ENCODE measurements at regions not wholly inside any gene's neighbourhood (a gene's known extent, or its start where the extent isn't known, plus 50 kb on each side); places are given as distances from the start of the nearest gene placed in this dataset.

DNA sequence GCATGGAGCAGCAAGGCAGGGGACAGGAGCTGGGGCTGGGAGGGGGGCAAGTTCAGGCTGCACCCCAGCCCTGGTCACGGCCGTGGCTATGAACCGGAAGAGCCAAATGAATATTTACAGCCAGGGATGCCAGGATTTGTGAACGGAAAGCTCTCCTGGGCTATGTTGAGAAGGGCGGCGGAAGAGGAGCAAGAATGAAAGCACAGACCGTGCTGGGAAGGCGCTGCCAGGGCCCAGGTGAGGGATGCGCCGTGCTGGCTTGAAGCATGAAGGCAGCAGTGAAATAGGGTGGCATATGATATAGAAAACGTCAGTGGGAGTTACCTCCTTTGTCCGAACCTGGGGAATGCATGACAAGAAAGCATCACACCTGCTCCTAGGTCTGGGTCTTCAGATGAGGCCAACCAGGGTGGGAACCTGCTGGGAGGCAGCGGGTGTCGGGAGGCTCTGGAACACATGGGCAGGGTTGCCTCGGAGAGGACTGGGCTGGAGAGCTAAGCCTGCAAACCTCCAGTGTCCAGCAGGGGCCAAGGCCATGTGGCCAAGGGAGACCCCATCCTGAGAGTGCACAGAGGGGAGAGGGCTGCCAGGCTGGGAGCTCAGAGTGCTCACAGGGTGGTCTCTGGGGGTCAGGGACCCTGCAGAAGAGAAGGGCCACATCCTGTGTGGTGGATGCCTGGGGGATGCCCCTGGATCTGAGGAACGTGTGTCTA is 120.6 kb upstream of the TCERG1L start:
- H3K27me3 ChIP-seq: peaks cover 4 to 55% (median 39%) of the 10 kb centered on the region in 7 donors
- no peaks in the 10 kb centered on the region for H3K4me1 ChIP-seq
- no peak overlapping the region for H3K4me3 ChIP-seq

DNA sequence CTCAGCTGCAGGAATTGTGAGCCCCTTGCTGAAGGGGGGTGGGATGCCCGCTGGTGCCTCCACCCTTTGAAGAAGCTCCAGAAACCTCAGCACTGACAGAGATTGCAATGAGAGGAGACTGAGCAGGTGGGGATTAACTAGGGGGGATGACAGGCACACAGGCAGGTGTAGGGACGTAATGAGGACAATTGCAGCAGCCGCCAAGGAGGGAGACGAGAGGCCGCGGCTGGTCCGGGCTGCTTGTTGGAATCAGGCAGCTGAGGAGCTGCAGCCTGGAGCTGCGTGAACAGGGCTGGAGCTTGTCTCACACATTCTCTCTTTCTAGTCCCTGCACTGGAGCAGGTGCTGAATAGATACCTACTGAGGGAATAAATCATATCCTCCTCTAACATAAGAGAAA is 122.0 kb upstream of the TCERG1L start:
- Histone ChIP-seq H3K4me1 (no peaks in the 10 kb centered on the region), H3K9me3 (no peaks in the 10 kb centered on the region), H3K36me3 (no peaks in the 10 kb centered on the region), H3K27me3 (peaks cover 4 to 53% (median 49%) of the 10 kb centered on the region in 7 donors), H3K4me3 (no peak overlapping the region), H3K27ac (no peak overlapping the region)
- ATAC-seq (no peak), DNase-seq (no peak)
- TF ChIP-seq, protein P1, sequence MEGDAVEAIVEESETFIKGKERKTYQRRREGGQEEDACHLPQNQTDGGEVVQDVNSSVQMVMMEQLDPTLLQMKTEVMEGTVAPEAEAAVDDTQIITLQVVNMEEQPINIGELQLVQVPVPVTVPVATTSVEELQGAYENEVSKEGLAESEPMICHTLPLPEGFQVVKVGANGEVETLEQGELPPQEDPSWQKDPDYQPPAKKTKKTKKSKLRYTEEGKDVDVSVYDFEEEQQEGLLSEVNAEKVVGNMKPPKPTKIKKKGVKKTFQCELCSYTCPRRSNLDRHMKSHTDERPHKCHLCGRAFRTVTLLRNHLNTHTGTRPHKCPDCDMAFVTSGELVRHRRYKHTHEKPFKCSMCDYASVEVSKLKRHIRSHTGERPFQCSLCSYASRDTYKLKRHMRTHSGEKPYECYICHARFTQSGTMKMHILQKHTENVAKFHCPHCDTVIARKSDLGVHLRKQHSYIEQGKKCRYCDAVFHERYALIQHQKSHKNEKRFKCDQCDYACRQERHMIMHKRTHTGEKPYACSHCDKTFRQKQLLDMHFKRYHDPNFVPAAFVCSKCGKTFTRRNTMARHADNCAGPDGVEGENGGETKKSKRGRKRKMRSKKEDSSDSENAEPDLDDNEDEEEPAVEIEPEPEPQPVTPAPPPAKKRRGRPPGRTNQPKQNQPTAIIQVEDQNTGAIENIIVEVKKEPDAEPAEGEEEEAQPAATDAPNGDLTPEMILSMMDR (IDR thresholded peaks at IDR 0.05): no peak
- intact Hi-C loops (cut with DNase I): no loop called here
- WGBS, 2 donors: 75 to 76% methylated on average over 8 of the region's 8 CpGs

More for the DNA sequence above, 120.6 kb upstream of the TCERG1L start:
- no peak for DNase-seq
- Histone ChIP-seq H3K9me3 (no peaks in the 10 kb centered on the region), H3K36me3 (no peaks in the 10 kb centered on the region), H3K27ac (no peak overlapping the region)
- ATAC-seq: no peak
- TF ChIP-seq, protein P1 (IDR thresholded peaks at IDR 0.05): no peak
- intact Hi-C loops (cut with DNase I): no loop called here
- WGBS, 2 donors: 78 to 80% methylated on average over 16 of the region's 16 CpGs

DNA sequence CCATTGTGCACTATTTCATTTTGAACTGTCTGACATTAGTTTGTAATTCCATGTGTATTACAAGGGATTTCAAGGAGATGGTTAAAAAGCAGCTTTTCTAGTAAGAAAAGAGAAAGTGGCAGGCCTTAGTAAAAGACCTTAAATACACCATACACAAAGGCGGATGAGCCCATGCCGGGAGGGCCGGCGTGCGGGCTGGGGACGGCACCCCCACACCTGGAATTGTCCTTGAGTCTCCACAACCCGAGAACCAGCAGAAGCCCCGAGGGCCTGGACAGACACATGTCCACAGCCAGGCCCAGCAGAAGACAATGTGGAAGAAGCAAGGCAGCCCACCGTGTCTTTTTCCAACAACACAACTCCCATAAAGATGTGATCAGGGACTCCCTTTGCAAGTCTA is 123.7 kb upstream of the TCERG1L start:
- H3K36me3 ChIP-seq: no peaks in the 10 kb centered on the region
- ATAC-seq: no peak
- TF ChIP-seq, protein P1 (IDR thresholded peaks at IDR 0.05): no peak
- H3K27ac ChIP-seq: no peak overlapping the region
- 86 to 91% methylated on average over 9 of the region's 9 CpGs for WGBS, 2 donors
- H3K4me1 ChIP-seq: no peaks in the 10 kb centered on the region
- H3K9me3 ChIP-seq: no peaks in the 10 kb centered on the region
- DNase-seq: no peak
- peaks cover 4 to 51% (median 45%) of the 10 kb centered on the region in 7 donors for H3K27me3 ChIP-seq
- intact Hi-C loops (cut with DNase I): no loop called here
- H3K4me3 ChIP-seq: no peak overlapping the region

DNA sequence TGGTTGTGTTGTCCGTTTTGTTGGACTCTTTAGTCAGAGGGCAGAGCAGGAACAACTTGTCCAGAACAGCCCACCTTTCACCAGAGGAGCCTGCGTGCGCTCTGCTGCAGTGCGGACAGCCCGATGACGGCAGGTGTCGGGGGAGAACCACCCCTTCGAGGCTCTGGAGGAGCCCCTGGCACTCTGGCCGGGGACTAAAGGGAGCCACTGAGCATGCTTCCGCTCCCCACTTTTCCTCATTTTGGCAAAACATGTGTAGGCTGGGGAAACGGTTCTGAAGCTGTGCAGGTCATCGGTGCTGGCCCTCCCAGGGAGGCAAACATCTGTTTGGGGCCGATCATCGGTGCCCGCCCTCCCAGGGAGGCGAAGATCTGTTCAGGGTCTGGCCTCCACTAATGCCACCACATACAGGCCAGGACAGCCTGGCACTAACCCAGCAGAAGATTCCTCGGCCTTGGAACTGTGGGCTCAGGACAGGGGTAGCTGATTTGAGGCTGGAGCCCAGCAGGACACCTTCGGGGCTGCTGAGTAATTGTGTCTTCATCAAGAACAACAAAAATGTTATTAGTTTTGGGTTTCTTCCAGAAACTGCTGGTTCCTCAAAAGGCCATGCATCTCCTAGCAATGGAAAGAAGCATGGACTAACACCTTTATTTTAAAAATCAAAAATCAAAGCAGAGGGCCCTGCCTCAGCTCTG is 124.4 kb upstream of the TCERG1L start:
- 76 to 85% methylated on average over 18 of the region's 18 CpGs for WGBS, 2 donors
- H3K4me3 ChIP-seq: no peak overlapping the region
- H3K36me3 ChIP-seq: no peaks in the 10 kb centered on the region
- no peak overlapping the region for H3K27ac ChIP-seq
- DNase-seq (no peak), ATAC-seq (no peak)
- H3K4me1 ChIP-seq: no peaks in the 10 kb centered on the region
- TF ChIP-seq, protein P1 (IDR thresholded peaks at IDR 0.05): no peak
- H3K9me3 ChIP-seq: no peaks in the 10 kb centered on the region
- H3K27me3 ChIP-seq: peaks cover 4 to 52% (median 45%) of the 10 kb centered on the region in 7 donors
- intact Hi-C loops (cut with DNase I): no loop called here

Data from heart right ventricle (tissue), 16 donors.